HG03558 (cell line): ENCODE measurements at regions not wholly inside any gene's neighbourhood (a gene's known extent, or its start where the extent isn't known, plus 50 kb on each side); places are given as distances from the start of the nearest gene placed in this dataset.

ENCODE experiments used
- ATAC-seq: cut with Tn5 transposase; IDR thresholded peaks from one replicate; pipeline ENCODE4 v1.9.1; 2021; ENCODE audit warnings: moderate number of reproducible peaks; ENCODE audit not compliant: unreplicated experiment; ENCODE audit errors: extremely low read depth

DNA sequence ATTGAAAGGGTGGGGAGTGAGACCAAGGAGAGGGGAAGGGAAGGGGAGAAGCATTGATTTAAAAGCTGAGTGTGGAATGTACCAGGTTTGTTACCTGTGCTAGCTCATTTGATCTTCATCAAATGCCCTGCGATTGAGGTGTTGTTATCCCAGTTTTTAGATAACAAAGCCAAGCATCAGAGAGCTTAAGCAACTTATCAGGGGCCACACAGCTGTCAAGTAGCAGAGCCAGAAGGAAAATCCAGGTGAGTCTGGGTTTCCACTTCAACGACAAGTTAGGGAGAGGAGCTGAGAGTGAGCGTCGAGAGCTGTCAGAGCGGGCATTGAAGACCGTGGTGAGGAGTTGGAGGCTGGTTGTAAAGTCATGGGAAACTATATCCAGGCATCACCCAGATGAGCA is 146.9 kb upstream of the IRF2BP2 start:
- no peak for ATAC-seq

DNA sequence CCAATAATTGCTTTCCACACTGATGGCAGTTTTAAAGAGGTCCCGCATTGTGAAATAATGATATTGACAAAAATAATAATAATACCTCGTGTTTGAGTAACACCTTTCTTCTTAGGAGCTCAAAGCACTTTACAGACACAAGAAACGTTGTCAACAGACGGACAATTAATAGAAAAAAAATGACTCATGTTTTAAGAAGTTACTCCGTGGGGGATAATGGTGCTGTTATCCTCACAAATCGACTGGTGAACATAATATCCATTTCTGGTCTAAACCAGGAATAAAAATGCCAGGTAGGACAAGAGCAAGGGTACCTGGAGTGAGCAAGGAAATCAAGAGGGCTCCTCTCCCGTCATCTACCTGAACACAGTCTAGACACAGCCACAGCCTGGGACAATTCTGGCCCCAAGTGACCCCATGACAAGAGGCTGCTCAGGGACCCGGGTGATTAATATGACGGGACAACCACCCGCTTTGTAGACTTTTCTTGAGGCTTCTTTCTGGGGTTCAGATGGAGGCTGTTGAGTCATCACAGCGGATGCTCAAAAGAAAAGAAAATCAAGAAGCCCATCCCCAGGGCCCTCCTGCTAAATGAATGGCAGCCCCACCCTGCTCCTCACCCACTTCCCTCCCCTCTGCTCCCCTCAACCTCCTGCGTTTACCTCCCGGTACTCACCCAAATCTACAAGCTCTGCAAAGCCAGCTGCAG is 146.2 kb upstream of the IRF2BP2 start:
- no peak for ATAC-seq

DNA sequence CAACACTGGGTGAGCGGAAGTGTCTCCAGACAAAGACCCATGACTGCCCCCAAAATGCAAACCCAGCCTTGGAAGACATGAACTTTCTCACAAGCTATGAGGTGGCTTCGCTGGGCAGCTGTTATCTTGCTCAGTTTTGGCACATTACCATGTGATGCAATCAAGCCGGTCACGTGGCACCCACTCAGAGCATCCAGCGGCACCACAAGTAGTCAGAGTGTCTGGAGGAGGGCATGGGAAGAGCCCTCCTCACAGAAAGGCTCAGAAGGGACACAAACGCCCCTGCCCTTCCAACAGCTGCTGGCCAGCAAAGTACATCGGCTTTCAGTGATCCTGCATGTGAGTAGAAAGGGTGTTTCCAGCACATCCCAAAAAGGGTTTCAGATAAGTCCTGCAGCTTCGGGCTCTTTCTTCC is 145.5 kb upstream of the IRF2BP2 start:
- no peak for ATAC-seq

DNA sequence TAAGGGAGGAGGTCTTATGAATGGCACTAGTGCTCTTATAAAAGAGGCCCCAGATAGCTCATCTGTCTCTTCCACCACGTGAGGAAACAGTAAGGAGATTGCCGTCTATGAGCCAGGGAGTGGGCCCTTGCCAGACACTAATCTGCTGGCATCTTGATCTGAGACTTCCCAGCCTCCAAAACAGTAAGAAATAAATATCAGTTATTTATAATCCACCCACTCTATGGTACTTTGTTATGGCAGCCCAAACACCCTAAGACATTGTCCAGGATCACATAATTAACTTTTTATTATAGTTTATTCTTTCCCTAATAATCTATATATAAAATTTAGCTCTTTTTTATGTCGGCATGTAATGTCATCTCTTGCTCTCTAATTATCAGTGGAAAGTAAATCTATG is 144.0 kb upstream of the IRF2BP2 start:
- ATAC-seq, result no peak

DNA sequence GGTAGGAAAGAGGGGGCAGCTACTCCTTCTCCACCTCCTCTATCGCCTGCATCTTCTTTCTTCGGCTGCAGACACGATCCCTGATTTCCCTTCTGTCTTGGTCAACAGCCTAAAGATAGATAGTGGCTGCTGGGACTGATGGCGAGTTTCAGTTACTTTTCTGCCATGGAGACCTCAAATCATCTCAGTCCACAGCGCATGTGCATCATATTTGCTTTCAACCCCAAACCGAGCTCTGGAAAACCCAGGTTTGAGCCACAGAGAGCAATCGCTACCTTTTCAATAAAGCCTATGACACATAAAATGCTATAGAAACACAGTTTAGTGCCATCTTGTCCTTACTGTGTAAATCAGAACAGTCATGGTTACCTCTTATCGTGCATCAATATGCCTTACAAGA is 142.9 kb upstream of the IRF2BP2 start:
- no peak for ATAC-seq

DNA sequence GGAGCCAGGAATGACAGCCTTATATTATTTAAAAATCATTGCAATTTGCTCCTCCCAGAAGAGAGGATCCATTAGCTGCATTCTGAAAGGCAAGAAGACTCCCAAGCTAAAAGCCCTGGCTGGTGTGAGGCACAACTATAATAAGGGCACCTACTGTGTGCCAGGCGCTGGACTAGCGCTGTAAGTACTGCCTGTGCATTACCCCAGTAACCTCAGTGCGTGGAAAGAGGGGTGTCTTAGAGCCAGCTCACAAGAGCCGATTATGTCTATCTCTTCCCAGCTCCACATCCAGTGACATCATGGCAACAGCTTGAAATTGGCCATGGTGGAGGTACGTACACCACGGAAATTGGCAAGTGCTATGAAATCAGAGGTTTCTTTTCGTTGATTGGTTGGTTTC is 141.7 kb upstream of the IRF2BP2 start:
- ATAC-seq, result no peak

DNA sequence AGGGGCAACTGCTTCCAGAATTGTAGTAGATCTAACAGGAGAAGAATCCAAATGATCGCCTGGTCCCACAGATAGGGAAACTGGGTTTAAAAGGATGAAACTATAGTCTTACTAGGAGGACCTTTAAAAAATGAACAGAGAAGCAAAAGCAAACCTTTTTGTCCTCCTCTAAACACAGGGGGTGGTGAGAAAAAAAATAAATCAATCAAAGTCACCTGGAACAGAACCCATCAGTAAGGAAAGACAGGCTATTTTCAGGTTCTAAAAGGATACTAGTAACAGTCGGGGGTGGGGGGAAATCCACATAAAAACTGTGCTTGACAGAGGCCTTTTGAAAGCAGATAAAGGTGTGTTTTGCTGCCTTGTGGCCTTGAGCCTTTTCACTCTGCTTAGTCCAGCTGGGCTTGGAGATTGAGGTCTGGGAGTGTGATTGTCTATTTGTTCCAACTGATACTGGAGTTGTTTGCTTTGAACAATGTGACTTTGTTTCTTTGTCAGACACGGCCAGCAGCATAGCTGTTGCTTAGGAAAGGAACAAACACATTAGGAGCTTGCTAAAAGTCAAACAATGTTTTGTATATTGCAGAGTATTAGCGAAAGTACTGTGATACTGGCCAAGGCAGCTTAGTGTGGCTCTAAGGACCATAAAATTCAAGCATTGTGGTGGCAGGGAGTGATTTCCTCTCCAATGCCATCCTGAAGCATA is 141.1 kb upstream of the IRF2BP2 start:
- no peak for ATAC-seq

DNA sequence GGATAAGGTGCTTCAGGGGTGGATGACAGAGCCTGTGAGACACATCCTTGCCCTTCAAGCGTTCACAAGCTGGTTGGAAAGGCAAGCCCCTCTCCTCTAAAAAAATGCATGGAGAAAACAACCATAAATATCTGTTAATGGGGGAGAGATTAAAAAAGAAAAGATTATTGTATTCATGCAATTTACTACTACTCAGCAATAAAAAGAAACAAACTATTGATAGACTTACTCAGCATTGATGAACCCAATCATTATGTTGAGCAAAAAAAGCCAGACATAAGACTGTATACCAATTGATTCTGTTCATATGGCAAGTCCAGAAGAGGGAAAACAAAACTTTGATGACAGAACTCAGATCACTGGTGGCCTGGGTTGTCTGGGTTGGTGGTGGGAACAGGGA is 138.7 kb upstream of the IRF2BP2 start:
- ATAC-seq, result no peak

DNA sequence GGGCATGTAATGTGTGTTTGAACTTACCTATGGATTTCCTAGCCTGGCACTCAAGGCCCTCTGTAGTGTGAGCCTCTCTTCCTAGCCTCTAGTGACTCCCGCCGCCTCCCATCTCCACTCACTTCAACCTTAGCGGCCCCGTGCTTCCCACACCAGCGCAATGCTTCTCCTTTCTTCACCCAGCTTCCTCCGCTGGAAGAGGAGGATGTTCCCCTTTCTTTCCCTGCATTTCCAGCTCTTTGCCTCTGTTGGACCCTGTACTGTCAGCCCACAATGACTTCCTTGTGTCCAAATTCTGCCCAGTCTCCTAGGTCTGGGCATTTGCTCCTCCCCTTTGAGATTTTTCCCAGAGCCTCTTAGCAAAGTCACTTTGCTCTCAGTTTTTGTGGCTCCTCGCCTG is 138.1 kb upstream of the IRF2BP2 start:
- no peak for ATAC-seq

DNA sequence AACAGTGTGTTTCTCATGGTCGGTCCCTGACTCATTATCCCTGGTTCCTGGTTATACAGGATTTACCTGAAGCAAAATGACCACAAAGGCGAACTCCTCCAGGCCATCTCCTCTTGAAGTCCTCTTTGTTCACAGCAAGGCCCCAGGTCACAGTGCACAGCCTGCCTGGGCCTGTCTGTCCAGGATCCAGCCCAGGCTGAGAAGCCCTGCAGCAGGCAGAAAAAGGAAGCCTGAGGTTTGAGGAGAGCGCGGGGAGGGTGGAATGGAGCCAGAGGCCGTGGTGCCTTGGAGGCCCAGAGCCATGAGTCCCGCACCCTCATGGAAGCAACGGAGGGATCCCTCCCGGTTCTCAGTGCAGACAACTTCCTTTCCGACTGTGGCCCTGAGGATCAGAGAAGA is 136.8 kb upstream of the IRF2BP2 start:
- ATAC-seq, result no peak

DNA sequence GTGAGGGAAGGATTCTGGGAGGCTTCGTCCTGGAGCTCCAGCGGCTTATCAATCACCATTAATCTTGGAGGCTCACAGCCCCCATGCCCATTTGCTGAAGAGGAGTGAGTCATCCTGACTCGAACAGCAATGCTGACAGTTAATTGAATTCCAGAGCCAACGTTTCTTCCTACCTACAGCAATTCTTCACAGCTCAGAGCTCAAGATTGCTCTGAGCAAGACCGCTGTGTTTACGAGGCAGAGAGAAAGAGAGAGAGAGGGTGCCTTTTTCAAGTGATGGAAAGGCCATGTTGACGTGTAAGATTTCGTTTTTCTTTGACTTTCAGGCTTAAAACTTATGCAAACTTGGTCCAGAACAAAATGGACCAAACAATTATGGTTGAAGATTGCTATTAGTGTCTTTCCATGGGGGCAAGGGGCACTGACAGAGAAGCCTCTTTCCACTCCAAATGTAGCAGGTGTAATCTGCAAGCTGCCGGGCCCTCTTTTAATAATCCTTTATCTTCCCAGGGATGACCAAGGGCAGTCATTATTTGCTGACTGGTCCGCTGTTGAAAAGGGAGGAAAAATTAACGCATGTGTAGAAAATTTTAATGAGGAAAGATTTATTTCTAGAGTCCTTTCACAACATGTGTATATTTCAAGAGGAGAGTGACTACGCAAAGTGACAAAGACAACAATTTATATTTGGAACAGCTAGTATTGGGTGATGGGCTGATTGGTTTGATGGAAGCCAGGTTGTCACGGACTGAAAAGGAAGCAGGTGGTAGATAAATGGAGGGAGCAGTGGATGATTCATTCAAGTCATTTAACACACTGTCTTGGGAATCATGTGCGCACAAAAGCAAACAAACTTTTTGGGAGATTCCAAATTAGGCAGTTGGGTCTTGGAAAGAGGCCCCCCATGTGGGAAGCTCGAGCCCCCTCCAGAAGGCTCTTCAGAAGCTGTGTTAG is 136.1 kb upstream of the IRF2BP2 start:
- no peak for ATAC-seq

DNA sequence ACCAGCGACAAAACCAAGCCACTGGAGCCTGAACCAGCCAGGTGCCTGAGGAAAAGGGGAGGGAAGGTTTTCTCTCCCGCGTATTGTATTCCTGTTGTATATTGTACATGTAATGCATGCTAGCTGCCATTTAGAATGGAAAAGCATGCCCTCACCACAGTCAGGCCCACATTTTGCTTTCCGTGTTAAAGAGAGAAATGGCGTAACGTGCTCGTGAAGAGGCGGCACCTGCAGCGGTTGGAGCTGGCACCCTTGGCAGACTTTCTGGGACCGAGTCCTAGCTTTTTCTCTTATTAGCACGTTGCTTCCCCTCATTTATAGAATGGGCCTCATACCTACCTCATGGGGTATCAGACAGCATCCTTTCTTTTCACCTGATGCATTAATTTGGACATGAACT is 135.3 kb upstream of the IRF2BP2 start:
- no peak for ATAC-seq

DNA sequence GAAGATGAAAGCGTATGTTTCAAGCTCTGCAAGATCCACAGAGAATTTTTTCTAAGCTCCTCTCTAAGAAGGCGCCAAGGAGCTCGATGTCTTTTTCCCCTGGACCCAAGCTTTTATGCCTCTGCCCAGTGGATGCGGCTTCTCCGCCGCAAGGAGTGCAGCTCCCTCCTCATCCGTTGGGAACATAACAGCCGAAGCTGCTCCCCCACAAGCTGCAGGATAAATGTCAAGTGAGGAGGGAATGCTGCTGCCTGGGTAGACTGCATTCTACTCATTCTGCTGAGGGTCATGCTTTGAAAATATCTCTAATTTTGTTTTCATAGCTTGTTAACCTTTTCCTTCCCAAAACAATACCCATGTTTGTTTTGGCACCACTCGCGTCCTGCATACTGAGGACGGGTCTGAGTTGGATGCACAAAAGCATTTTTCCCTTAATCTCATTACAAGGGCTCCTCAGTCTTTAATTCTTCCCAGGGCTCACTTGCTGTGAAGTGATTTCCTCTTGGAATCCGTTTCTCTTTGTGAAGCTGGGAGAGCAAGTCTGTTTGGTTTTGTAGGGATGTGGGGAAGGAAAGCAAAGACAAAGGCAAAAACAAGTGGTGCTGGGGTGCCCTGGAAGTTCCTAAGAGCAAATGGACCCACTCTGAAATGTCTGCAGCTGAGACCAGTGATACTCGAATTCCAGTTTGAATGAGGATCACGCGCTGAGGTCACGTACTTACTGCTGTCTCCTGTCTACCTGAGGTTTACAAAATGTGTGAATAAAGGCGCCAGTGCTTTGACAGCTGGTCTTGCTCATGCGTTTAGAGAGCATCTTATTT is 134.0 kb upstream of the IRF2BP2 start:
- ATAC-seq, result no peak

DNA sequence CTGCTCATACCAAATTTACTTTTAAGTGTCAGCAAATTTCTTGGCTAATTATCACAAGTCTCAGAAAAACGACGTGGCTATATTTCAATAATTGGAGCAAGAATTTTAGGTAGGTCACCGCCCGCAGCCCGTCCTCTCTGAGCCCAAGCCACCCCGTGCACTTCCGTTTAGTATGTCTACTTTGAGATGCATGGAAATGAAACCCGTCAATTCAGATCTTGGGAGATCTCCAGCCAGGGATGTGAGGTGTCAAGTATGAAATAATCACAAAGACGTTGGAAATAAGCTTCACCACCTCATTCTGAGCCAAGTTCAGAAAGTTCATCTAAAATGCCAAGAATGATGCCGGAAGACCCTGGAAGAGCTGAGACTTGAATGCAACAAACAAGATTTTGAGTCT is 132.6 kb upstream of the IRF2BP2 start:
- ATAC-seq, result no peak

DNA sequence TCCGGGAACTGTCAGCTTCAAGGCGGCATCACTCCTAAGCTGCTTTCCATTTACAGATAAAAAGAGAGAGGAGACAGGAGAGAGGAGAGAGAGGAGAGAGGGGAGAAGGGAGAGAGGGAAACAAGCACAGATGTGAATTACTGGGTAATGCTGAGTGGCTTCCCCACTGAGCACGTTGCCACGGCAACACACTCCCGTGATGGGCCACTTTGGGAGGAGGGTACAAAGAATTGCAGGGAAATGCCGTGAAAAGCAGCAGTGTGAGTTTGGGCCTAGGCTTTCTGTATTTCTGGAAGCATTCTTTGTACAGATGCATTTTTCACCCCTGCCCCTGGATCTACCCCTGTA is 128.0 kb upstream of the IRF2BP2 start:
- no peak for ATAC-seq

DNA sequence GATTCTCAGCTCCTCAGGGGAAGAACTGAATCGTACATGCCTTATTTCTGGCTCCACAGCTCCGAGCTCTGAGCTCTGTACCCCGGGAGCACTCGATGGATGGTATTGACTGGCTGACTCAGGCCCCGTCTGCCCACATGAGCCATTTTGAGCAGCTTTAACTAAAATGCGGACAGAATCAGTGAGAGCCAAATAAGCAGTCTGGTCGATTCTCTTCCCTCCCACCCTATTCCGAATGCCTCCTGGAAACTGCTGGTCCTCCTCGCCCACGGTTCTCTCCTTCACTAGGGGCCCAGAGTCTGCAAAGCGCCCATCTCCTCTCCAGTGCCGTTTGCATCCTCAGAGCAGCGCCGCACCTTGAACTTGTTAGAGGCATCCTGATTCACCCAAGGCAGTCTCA is 125.9 kb upstream of the IRF2BP2 start:
- no peak for ATAC-seq

DNA sequence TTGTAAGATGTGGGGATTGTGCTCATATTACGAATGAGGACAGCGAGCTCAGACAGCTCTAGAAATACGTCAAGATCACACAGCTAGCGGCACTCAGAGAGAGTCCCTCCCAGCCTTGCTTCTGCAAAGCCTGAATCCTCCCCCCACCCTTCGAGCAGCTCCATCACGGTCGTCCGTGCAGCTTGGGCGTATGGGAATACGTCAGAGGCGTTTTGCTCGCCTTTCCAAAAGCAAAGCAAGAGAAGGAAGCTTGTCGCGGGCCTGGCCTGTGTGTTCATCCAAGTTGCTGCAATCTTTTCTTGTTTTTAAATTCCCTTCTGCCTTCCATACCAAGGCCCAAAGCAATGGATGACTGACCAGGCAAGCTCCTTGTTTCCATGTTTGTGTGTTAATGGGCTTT is 125.5 kb upstream of the IRF2BP2 start:
- no peak for ATAC-seq

DNA sequence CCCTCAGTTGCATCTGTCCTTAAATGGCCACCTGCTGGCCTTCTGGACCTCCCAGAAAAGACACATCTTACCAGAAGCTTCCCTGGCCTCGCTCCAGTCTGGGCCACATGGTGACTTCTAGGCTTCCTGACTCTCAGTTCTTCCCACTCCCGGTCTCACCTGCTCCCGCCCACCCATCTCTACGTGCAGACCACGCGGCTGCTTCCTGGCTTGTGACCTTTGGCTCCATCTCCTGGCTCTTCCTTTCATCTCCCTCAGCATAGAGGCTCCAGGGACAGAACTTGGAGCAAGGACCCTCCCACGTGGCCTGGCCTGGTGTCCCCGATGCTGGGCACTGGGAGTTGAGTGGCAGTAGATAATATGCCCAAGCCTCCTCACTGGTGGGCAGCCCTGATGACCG is 124.9 kb upstream of the IRF2BP2 start:
- ATAC-seq, result no peak

DNA sequence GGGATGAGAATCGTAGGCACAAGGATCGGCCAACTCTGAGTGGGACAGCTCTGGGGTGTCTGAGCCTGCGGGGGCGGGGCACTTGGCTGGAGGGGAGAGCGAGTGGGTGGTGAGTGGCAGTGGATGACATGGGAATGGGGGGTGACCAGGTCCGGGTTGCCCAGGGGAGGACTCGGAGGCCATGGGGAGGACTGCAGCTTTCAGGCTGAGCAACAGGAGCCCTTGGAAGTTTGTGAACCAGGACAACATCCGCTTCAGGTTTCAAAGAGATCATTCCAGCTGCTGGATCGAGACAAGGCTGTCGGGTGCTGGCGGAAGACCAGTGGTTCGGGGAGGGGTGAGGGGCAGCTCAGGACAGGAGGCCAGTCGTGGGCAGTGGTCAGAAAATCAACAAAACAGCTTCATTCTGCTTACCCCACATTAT is 124.4 kb upstream of the IRF2BP2 start:
- no peak for ATAC-seq

DNA sequence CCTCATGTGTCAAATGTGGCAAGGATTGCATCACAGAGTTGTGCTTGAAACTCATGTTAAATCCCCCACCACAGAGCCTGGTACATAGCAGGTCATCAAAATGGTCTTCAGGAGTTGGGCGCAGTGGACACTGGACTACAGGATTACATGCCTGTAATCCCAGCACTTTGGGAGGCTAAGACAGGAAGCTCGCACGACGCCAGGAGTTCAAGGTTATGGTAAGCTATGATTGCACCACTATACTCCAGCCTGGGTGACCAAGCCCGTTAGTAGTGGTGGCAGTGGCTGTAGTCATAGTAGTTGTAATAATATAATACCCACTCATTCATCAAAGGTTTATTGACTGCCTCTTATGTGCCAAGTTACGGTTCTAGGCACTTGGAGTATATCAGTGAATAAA is 123.4 kb upstream of the IRF2BP2 start:
- ATAC-seq, result no peak
